Spleen (tissue), 11 donors: ENCODE measurements at regions not wholly inside any gene's neighbourhood (a gene's known extent, or its start where the extent isn't known, plus 50 kb on each side); places are given as distances from the start of the nearest gene placed in this dataset.

Experiments
- DNase-seq: peaks from one replicate; pipeline ENCODE4 v3.0.0-alpha.2; 2020
- H3K27ac ChIP-seq, 8 donors: fragments of 200-600 bp; sonication (generic) in 7 of 8; 1 replicate in 4 of 8; 2 replicates in 4 of 8; pipeline versions ENCODE4 v1.5.0 to v1.8.0; 2016 to 2021; ENCODE audit warnings: inconsistent platforms in 4 of 8, mild to moderate bottlenecking in 4 of 8, moderate library complexity in 1 of 8
- H3K27me3 ChIP-seq, 7 donors: fragments of 200-600 bp; sonication (generic) in 6 of 7; replicated peaks in 1 of 7; 1 replicate in 4 of 7; 2 replicates in 3 of 7; pipeline versions ENCODE4 v1.5.0 to v1.8.0; 2016 to 2021; ENCODE audit warnings: inconsistent platforms in 3 of 7, mild to moderate bottlenecking in 1 of 7
- H3K36me3 ChIP-seq, 6 donors: fragments of 200-600 bp; sonication (generic) in 5 of 6; 1 replicate in 4 of 6; 2 replicates in 2 of 6; pipeline versions ENCODE4 v1.5.0 to v1.8.0; 2016 to 2021; ENCODE audit warnings: inconsistent platforms in 2 of 6
- H3K4me1 ChIP-seq, 6 donors: fragments of 200-600 bp; sonication (generic) in 5 of 6; 1 replicate in 3 of 6; 2 replicates in 3 of 6; pipeline versions ENCODE4 v1.5.0 to v1.8.0; 2016 to 2021; ENCODE audit warnings: inconsistent platforms in 3 of 6
- H3K4me3 ChIP-seq, 8 donors: fragments of 200-600 bp; sonication (generic) in 7 of 8; 1 replicate in 4 of 8; 2 replicates in 4 of 8; pipeline versions ENCODE4 v1.5.0 to v1.8.0; 2016 to 2021; ENCODE audit warnings: inconsistent platforms in 4 of 8, mild to moderate bottlenecking in 4 of 8, moderate library complexity in 2 of 8
- H3K9me3 ChIP-seq, 8 donors: fragments of 200-600 bp; sonication (generic) in 7 of 8; 1 replicate in 4 of 8; 2 replicates in 4 of 8; pipeline versions ENCODE4 v1.5.0 to v1.8.0; 2016 to 2021; ENCODE audit warnings: inconsistent platforms in 4 of 8
- CTCF ChIP-seq, 11 experiments: fragments of 200-600 bp in 7 of 11; fragments of 450-650 bp in 4 of 11; sonication (generic) in 4 of 11; IDR thresholded peaks in 8 of 11; conservative IDR thresholded peaks in 3 of 11; 1 replicate in 7 of 11; 2 replicates in 4 of 11; pipeline versions ENCODE4 v1.4.0 to v1.8.0; 2016 to 2021; ENCODE audit warnings: antibody characterized with exemption in 11 of 11, inconsistent platforms in 4 of 11, mild to moderate bottlenecking in 1 of 11
- POLR2A ChIP-seq, 3 donors: fragments of 450-650 bp; IDR thresholded peaks; one replicate each; pipeline ENCODE4 v1.5.1; 2017; ENCODE audit warnings: antibody characterized with exemption in 3 of 3, mild to moderate bottlenecking in 1 of 3
- POLR2AphosphoS5 ChIP-seq, 3 donors: sonication (generic); formaldehyde crosslinking; IDR thresholded peaks; one replicate each; pipeline ENCODE4 v1.5.1; 2017; ENCODE audit warnings: antibody characterized with exemption in 3 of 3
- WGBS, 5 donors: extraction: QIAGEN DNeasy Blood & Tissue Kit in 3 of 5; methylation state at CpG; one replicate each; pipeline versions ENCODE4 v1.1.5 to v1.1.7; 2013 to 2018; 5-methylcytosine and 5-hydroxymethylcytosine counted together
- intact Hi-C: fragments of 100-400 bp; cut with DNase I; formaldehyde crosslinking; loops from one replicate; pipeline ENCODE4 v1.15.0; 2023; ENCODE audit warnings: low total_unique reads
- donor health status: healthy with polysubstance abuse.
- donor health status: DM: no; HTN: no; CAD: no; lungs with moderate emphysema.
- donor health status: DM: no; HTN: no; CAD: no.
- donor health status: Bipolar disorder and iron deficiency.
- donor health status: healthy.
- donor health status: DM: no; HTN: no; CAD: no.
- donor health status: DM: yes; HTN: yes; CAD: no.

GRCh38 chr11:19602406-19602805 is 110.2 kb upstream of the NAV2 start:
- peaks cover 0 to 6% (median 0%) of the 10 kb centered on the region in 8 donors for H3K9me3 ChIP-seq
- H3K27ac ChIP-seq = no peak overlapping the region

GRCh38 chr11:19601235-19601634 is 111.4 kb upstream of the NAV2 start:
- Histone ChIP-seq H3K4me3 (no peak overlapping the region), H3K27me3 (peaks cover 0 to 2% (median 0%) of the 10 kb centered on the region in 7 donors), H3K9me3 (peaks cover 0 to 6% (median 0%) of the 10 kb centered on the region in 8 donors), H3K36me3 (no peaks in the 10 kb centered on the region), H3K4me1 (peaks cover 0 to 6% (median 0%) of the 10 kb centered on the region in 6 donors), H3K27ac (no peak overlapping the region)
- no peak for DNase-seq
- intact Hi-C loops = no loop called here
- TF ChIP-seq CTCF (IDR thresholded peaks at IDR 0.05 in 8 of 11, conservative IDR thresholded peaks at IDR 0.05 in 3 of 11) (no peak), POLR2A (IDR thresholded peaks at IDR 0.05) (no peak), POLR2AphosphoS5 (IDR thresholded peaks at IDR 0.05) (no peak)
- WGBS, 5 donors = 81 to 100% (median 93%) methylated on average over 2 of the region's 2 CpGs

More at GRCh38 chr11:19602406-19602805, 110.2 kb upstream of the NAV2 start:
- no peak overlapping the region for H3K4me3 ChIP-seq
- no peak for DNase-seq
- WGBS, 5 donors = 75 to 87% (median 77%) methylated on average over 6 of the region's 6 CpGs
- no peaks in the 10 kb centered on the region for H3K4me1 ChIP-seq
- peaks cover 0 to 5% (median 0%) of the 10 kb centered on the region in 7 donors for H3K27me3 ChIP-seq
- TF ChIP-seq POLR2AphosphoS5 (IDR thresholded peaks at IDR 0.05) (no peak), POLR2A (IDR thresholded peaks at IDR 0.05) (no peak), CTCF (IDR thresholded peaks at IDR 0.05 in 8 of 11, conservative IDR thresholded peaks at IDR 0.05 in 3 of 11) (no peak)
- no peaks in the 10 kb centered on the region for H3K36me3 ChIP-seq
- intact Hi-C loops = no loop called here

GRCh38 chr11:19599681-19600080 is 113.0 kb upstream of the NAV2 start:
- no peak overlapping the region for H3K27ac ChIP-seq
- no peak for TF ChIP-seq POLR2AphosphoS5 (IDR thresholded peaks at IDR 0.05)
- no peak for TF ChIP-seq CTCF (IDR thresholded peaks at IDR 0.05 in 8 of 11, conservative IDR thresholded peaks at IDR 0.05 in 3 of 11)
- TF ChIP-seq POLR2A (IDR thresholded peaks at IDR 0.05) = no peak
- no peak for DNase-seq
- intact Hi-C loops = no loop called here
- H3K9me3 ChIP-seq = peaks cover 0 to 4% (median 0%) of the 10 kb centered on the region in 8 donors
- peaks cover 0 to 5% (median 0%) of the 10 kb centered on the region in 7 donors for H3K27me3 ChIP-seq
- peaks cover 0 to 11% (median 0%) of the 10 kb centered on the region in 6 donors for H3K4me1 ChIP-seq
- H3K36me3 ChIP-seq = no peaks in the 10 kb centered on the region
- H3K4me3 ChIP-seq = no peak overlapping the region
- WGBS, 5 donors = 68 to 87% (median 79%) methylated on average over 4 of the region's 4 CpGs

GRCh38 chr11:19598876-19599486 is 113.7 kb upstream of the NAV2 start:
- H3K4me1 ChIP-seq = peaks cover 0 to 11% (median 0%) of the 10 kb centered on the region in 6 donors
- DNase-seq = no peak
- intact Hi-C loops = no loop called here
- peaks cover 0 to 3% (median 0%) of the 10 kb centered on the region in 8 donors for H3K9me3 ChIP-seq
- no peak overlapping the region for H3K27ac ChIP-seq
- no peak for TF ChIP-seq POLR2A (IDR thresholded peaks at IDR 0.05)
- TF ChIP-seq CTCF (IDR thresholded peaks at IDR 0.05 in 8 of 11, conservative IDR thresholded peaks at IDR 0.05 in 3 of 11) = no peak
- TF ChIP-seq POLR2AphosphoS5 (IDR thresholded peaks at IDR 0.05) = no peak
- H3K27me3 ChIP-seq = peaks cover 0 to 5% (median 0%) of the 10 kb centered on the region in 7 donors
- no peaks in the 10 kb centered on the region for H3K36me3 ChIP-seq
- WGBS, 5 donors = 76 to 92% (median 82%) methylated on average over 4 of the region's 4 CpGs
- H3K4me3 ChIP-seq = no peak overlapping the region
